Caki2 (cell line): ENCODE measurements at regions not wholly inside any gene's neighbourhood (a gene's known extent, or its start where the extent isn't known, plus 50 kb on each side); places are given as distances from the start of the nearest gene placed in this dataset.
"Not testable (repeated sequence)": the region's sequence is repeated elsewhere in the genome, so short reads cannot be mapped to it uniquely, and the experiment has no call there.

Source experiments
- DNase-seq: peaks from one replicate; pipeline ENCODE4 v3.0.0-alpha.2; 2015; ENCODE audit warnings: low read depth
- in situ Hi-C: cut with HindIII; loops from 2 replicates; pipeline ENCODE4 v1.10.0; 2016; ENCODE audit warnings: low sequenced_read_pairs, low pct_unique_long_range_greater_than_20kb, mixed read lengths

GRCh38 chr11:121889931-121890330 is 226.1 kb downstream of the BLID start:
- in situ Hi-C loops: no loop called here
- DNase-seq: no peak

- DNase-seq: no peak
These were observed 226.8 kb downstream of the BLID start for GRCh38 chr11:121889186-121889585.

GRCh38 chr11:121887976-121888557 is 227.9 kb downstream of the BLID start:
- in situ Hi-C loops: no loop called here
- DNase-seq: no peak

More at GRCh38 chr11:121889186-121889585, 226.8 kb downstream of the BLID start:
- in situ Hi-C loops: no loop called here

GRCh38 chr11:121887569-121887968 is 228.4 kb downstream of the BLID start:
- in situ Hi-C loops: no loop called here
- no peak for DNase-seq

- in situ Hi-C loops: no loop called here
- no peak for DNase-seq
These were observed 229.0 kb downstream of the BLID start for GRCh38 chr11:121886996-121887395.

GRCh38 chr11:121886005-121886734 is 229.8 kb downstream of the BLID start:
- DNase-seq: no peak
- in situ Hi-C loops: no loop called here

GRCh38 chr11:121884626-121885025 is 231.4 kb downstream of the BLID start:
- in situ Hi-C loops: no loop called here
- no peak for DNase-seq

- DNase-seq: no peak
These were observed 234.2 kb downstream of the BLID start for GRCh38 chr11:121881806-121882205.

GRCh38 chr11:121877152-121877551 is 238.9 kb downstream of the BLID start:
- no peak for DNase-seq
- in situ Hi-C loops: no loop called here

More at GRCh38 chr11:121881806-121882205, 234.2 kb downstream of the BLID start:
- in situ Hi-C loops: no loop called here

- no peak for DNase-seq
- in situ Hi-C loops: no loop called here
These were observed 242.2 kb downstream of the BLID start for GRCh38 chr11:121873766-121874165.

GRCh38 chr11:121872356-121872755 is 243.7 kb downstream of the BLID start:
- no peak for DNase-seq
- in situ Hi-C loops: no loop called here

GRCh38 chr11:121870206-121871045 is 245.6 kb downstream of the BLID start:
- DNase-seq: no peak
- in situ Hi-C loops: no loop called here

GRCh38 chr11:121869478-121869877 is 246.5 kb downstream of the BLID start:
- DNase-seq: no peak
- in situ Hi-C loops: no loop called here

GRCh38 chr11:121866754-121867153 is 249.3 kb downstream of the BLID start:
- no peak for DNase-seq
- in situ Hi-C loops: no loop called here

GRCh38 chr11:121864660-121865059 is 251.4 kb downstream of the BLID start:
- in situ Hi-C loops: no loop called here
- no peak for DNase-seq

- in situ Hi-C loops: no loop called here
- no peak for DNase-seq
These were observed 252.9 kb downstream of the BLID start for GRCh38 chr11:121863126-121863525.

GRCh38 chr11:121855138-121855537 is 260.9 kb downstream of the BLID start:
- in situ Hi-C loops, DNase-seq: not testable (repeated sequence)

GRCh38 chr11:121844016-121844415 is 272.0 kb downstream of the BLID start:
- in situ Hi-C loops: no loop called here
- DNase-seq: no peak

- DNase-seq: no peak
- in situ Hi-C loops: no loop called here
These were observed 273.8 kb downstream of the BLID start for GRCh38 chr11:121842192-121842585.
